Peyer's patch (tissue), 4 donors: ENCODE measurements at regions not wholly inside any gene's neighbourhood (a gene's known extent, or its start where the extent isn't known, plus 50 kb on each side); places are given as distances from the start of the nearest gene placed in this dataset.

Experiments
- DNase-seq, 3 donors: peaks; one replicate each; pipeline ENCODE4 v3.0.0-alpha.2; 2017 to 2019
- H3K27ac ChIP-seq, 4 donors: fragments of 200-600 bp; sonication (generic); one replicate each; pipeline ENCODE4 v1.5.1; 2016 to 2019
- H3K27me3 ChIP-seq, 2 donors: fragments of 200-600 bp; sonication (generic); one replicate each; pipeline ENCODE4 v1.5.1; 2019
- H3K36me3 ChIP-seq, 3 donors: fragments of 200-600 bp; sonication (generic); one replicate each; pipeline ENCODE4 v1.5.1; 2016 to 2019
- H3K4me1 ChIP-seq, 4 donors: fragments of 200-600 bp; sonication (generic); one replicate each; pipeline ENCODE4 v1.5.1; 2016 to 2019
- H3K4me3 ChIP-seq, 4 donors: fragments of 200-600 bp; sonication (generic); 1 replicate in 3 of 4; 2 replicates in 1 of 4; pipeline ENCODE4 v1.5.1; 2016 to 2019; ENCODE audit warnings: mild to moderate bottlenecking in 1 of 4
- H3K9me3 ChIP-seq, 4 donors: fragments of 200-600 bp; sonication (generic); one replicate each; pipeline ENCODE4 v1.5.1; 2016 to 2019; ENCODE audit warnings: mild to moderate bottlenecking in 1 of 4
- POLR2A ChIP-seq, 2 donors: fragments of 450-650 bp; IDR thresholded peaks; one replicate each; pipeline ENCODE4 v1.5.1; 2017; ENCODE audit warnings: antibody characterized with exemption in 2 of 2, mild to moderate bottlenecking in 2 of 2, moderate library complexity in 2 of 2
- TF ChIP-seq, protein P1 (sequence below), 6 experiments: fragments of 450-650 bp in 4 of 6; fragments of 200-600 bp in 2 of 6; sonication (generic) in 1 of 6; IDR thresholded peaks; one replicate each; pipeline ENCODE4 v1.5.1; 2017 to 2019; ENCODE audit warnings: antibody characterized with exemption in 6 of 6, mild to moderate bottlenecking in 3 of 6, moderate library complexity in 1 of 6

DNA sequence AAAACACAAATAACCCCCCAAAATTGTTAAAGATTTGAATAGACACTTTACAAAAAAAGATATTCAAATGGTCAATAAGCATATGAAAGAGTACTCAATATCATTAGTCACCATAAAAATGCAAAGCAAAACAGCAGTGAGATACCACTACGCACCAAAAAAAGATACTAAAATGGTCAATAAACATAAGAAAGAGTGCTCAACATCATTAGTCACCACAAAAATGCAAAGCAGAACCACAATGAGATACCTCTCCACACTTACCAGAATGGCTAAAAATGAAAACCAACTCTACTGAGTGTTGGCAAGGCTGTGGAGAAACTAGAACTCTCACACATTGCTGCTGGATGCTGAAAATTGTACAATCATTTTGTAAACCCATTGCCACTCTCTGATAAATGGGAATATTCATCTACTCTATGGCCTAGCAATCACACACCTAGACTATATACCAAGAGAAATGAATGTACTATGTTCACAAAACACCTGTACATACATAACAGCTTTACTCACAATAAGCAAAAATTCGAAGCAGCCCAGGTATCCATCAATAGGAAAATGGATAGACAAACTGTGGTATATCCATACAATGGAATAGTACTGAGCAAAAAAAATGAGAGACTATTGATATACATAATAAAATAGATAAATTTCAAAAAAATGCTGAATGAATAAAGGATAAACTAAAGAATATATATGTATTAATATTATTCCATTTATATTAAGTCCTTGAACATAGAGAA, 205.0 kb upstream of the DAPK1 start:
- H3K36me3 ChIP-seq = no peaks in the 10 kb centered on the region
- no peaks in the 10 kb centered on the region for H3K27me3 ChIP-seq
- H3K27ac ChIP-seq = no peak overlapping the region
- no peak overlapping the region for H3K4me3 ChIP-seq
- TF ChIP-seq POLR2A (IDR thresholded peaks at IDR 0.05) = no peak
- TF ChIP-seq, protein P1, sequence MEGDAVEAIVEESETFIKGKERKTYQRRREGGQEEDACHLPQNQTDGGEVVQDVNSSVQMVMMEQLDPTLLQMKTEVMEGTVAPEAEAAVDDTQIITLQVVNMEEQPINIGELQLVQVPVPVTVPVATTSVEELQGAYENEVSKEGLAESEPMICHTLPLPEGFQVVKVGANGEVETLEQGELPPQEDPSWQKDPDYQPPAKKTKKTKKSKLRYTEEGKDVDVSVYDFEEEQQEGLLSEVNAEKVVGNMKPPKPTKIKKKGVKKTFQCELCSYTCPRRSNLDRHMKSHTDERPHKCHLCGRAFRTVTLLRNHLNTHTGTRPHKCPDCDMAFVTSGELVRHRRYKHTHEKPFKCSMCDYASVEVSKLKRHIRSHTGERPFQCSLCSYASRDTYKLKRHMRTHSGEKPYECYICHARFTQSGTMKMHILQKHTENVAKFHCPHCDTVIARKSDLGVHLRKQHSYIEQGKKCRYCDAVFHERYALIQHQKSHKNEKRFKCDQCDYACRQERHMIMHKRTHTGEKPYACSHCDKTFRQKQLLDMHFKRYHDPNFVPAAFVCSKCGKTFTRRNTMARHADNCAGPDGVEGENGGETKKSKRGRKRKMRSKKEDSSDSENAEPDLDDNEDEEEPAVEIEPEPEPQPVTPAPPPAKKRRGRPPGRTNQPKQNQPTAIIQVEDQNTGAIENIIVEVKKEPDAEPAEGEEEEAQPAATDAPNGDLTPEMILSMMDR (IDR thresholded peaks at IDR 0.05) = no peak
- DNase-seq = no peak
- no peaks in the 10 kb centered on the region for H3K4me1 ChIP-seq
- H3K9me3 ChIP-seq = no peaks in the 10 kb centered on the region

DNA sequence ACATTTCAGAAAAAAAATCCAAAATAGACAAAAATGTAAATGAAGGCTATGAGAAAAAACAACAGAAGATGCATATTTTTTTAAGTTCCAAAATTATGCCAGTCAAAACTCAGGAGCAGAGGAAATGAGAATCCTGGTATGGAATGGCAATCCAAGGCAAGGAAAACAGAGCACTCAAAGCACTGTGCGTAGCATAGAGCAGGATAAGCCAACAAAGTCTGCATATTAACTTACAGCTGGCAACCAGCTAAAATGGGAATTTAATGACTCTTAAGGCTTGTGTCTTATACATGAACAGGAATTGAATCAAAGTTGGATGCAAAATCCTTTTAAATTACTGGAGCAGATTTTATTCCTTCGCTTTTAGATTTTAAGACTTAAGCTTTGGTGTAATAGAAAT, 203.5 kb upstream of the DAPK1 start:
- Histone ChIP-seq H3K4me3 (no peak overlapping the region), H3K36me3 (no peaks in the 10 kb centered on the region), H3K27ac (no peak overlapping the region), H3K9me3 (no peaks in the 10 kb centered on the region), H3K27me3 (no peaks in the 10 kb centered on the region), H3K4me1 (no peaks in the 10 kb centered on the region)
- no peak for TF ChIP-seq POLR2A (IDR thresholded peaks at IDR 0.05)
- TF ChIP-seq, protein P1 (IDR thresholded peaks at IDR 0.05) = no peak
- no peak for DNase-seq

DNA sequence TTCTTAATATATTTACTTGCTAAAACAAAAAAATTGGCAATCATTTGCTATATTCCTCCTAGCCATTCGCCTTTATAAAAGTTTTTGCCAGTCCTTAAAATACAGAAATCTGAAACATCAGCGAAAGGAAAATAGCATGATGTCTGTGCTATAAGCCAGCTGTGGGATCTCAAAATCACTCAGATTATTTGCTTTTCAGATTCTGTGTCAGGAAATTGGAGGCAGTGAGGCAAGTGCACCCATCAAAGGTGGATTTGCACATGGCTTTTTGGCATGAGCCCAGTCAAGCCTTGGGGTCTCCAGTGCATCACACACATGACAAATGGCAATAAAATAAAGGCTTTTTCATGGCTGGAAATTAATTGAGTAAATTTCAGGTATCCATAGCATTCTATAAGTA, 196.8 kb upstream of the DAPK1 start:
- no peaks in the 10 kb centered on the region for H3K36me3 ChIP-seq
- no peaks in the 10 kb centered on the region for H3K9me3 ChIP-seq
- no peak overlapping the region for H3K27ac ChIP-seq
- no peak for DNase-seq
- H3K4me3 ChIP-seq = no peak overlapping the region
- H3K4me1 ChIP-seq = no peaks in the 10 kb centered on the region
- H3K27me3 ChIP-seq = no peaks in the 10 kb centered on the region
- no peak for TF ChIP-seq POLR2A (IDR thresholded peaks at IDR 0.05)
- TF ChIP-seq, protein P1 (IDR thresholded peaks at IDR 0.05) = no peak

DNA sequence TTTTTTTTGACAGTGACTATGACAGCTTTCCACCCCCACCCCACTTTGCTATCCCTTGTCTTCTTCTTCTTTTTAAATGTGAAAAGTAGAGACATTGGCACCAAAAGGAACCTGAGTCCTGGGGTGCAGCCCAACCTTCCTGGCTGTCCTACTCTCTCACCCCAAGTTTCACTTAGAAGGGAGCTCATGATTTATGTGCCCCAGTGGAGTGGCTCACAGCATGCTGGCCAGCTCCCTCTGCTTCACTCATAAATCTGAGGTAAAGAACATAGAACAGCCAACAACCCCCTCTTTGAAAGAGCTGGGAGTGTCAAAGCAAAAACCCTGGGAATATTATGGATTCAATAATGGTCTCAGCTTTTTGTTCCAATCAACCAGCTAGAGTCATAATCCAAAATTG, 196.3 kb upstream of the DAPK1 start:
- TF ChIP-seq, protein P1 (IDR thresholded peaks at IDR 0.05) = no peak
- TF ChIP-seq POLR2A (IDR thresholded peaks at IDR 0.05) = no peak
- Histone ChIP-seq H3K4me1 (no peaks in the 10 kb centered on the region), H3K27ac (no peak overlapping the region), H3K9me3 (no peaks in the 10 kb centered on the region), H3K36me3 (no peaks in the 10 kb centered on the region), H3K4me3 (no peak overlapping the region), H3K27me3 (no peaks in the 10 kb centered on the region)
- DNase-seq = no peak

DNA sequence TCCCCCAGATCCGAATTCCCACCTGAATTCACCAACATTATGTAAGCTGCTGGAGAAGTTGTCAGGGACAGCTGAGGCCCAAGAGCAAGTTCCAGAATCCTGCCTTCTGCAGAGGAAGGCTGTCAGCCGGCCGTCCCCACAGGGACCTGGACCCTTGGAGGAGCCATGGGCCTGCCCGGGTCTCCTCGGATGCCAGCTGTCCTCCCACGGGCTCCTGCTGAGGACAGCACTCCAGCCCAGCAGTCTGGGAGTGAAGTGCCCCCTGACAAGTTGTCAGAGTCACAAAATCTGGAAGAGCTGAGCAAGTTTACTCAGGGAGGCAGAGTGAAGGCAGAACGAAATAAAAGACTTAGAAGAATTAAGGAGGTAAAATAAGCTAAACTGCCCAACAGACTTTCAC, 192.5 kb upstream of the DAPK1 start:
- Histone ChIP-seq H3K4me1 (no peaks in the 10 kb centered on the region), H3K36me3 (no peaks in the 10 kb centered on the region), H3K27ac (no peak overlapping the region), H3K27me3 (no peaks in the 10 kb centered on the region), H3K9me3 (no peaks in the 10 kb centered on the region), H3K4me3 (no peak overlapping the region)
- TF ChIP-seq, protein P1 (IDR thresholded peaks at IDR 0.05) = no peak
- TF ChIP-seq POLR2A (IDR thresholded peaks at IDR 0.05) = no peak
- DNase-seq = no peak

DNA sequence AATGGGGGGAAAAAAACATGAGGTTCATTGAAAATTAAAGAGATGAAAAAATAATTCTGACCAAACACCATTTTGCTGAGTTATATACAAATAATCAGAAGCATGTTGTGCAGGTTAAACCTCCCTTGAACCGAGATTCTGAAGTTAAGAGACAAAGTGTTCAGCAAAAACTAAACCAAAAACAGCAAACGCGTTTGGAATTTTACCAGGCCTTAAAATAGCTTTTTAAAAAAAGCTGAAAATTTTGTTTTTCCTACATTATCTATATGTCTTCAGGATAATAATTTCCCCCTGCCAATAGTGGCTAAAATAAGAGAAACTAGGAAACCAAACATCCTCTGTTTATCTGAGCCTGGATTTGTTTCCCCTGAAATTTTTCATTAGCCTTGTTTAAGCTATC, 191.7 kb upstream of the DAPK1 start:
- H3K4me3 ChIP-seq = no peak overlapping the region
- H3K36me3 ChIP-seq = no peaks in the 10 kb centered on the region
- TF ChIP-seq, protein P1 (IDR thresholded peaks at IDR 0.05) = no peak
- no peak for TF ChIP-seq POLR2A (IDR thresholded peaks at IDR 0.05)
- no peaks in the 10 kb centered on the region for H3K9me3 ChIP-seq
- no peaks in the 10 kb centered on the region for H3K27me3 ChIP-seq
- H3K27ac ChIP-seq = no peak overlapping the region
- DNase-seq = no peak
- H3K4me1 ChIP-seq = no peaks in the 10 kb centered on the region
